Mucosa of descending colon (tissue), 3 donors: ENCODE measurements at regions not wholly inside any gene's neighbourhood (a gene's known extent, or its start where the extent isn't known, plus 50 kb on each side); places are given as distances from the start of the nearest gene placed in this dataset.
"Not testable (repeated sequence)": the region's sequence is repeated elsewhere in the genome, so short reads cannot be mapped to it uniquely, and the experiment has no call there.

Experiments
- ATAC-seq: fragments of 200-7000 bp; cut with Tn5 transposase; one replicate; pipeline ENCODE4 v1.9.1; 2020; ENCODE audit warnings: mild to moderate bottlenecking, moderate library complexity
- DNase-seq, 3 donors: peaks; one replicate each; pipeline ENCODE4 v3.0.0-alpha.2; 2020
- H3K36me3 ChIP-seq: fragments of 200-600 bp; one replicate; pipeline ENCODE4 v1.8.0; 2021; ENCODE audit warnings: low read depth, mild to moderate bottlenecking
- H3K4me1 ChIP-seq: fragments of 200-600 bp; one replicate; pipeline ENCODE4 v1.8.0; 2021; ENCODE audit warnings: low read depth, mild to moderate bottlenecking
- H3K4me3 ChIP-seq: fragments of 200-600 bp; one replicate; pipeline ENCODE4 v1.8.0; 2021; ENCODE audit warnings: mild to moderate bottlenecking
- H3K9me3 ChIP-seq: fragments of 200-600 bp; one replicate; pipeline ENCODE4 v1.8.0; 2021; ENCODE audit warnings: mild to moderate bottlenecking
- CTCF ChIP-seq: fragments of 200-600 bp; IDR thresholded peaks from one replicate; pipeline ENCODE4 v1.8.0; 2022; ENCODE audit warnings: antibody characterized with exemption, mild to moderate bottlenecking
- intact Hi-C, 2 donors: fragments of 100-400 bp; cut with DNase I in 1 of 2; cut with micrococcal nuclease in 1 of 2; formaldehyde crosslinking; loops; one replicate each; pipeline versions ENCODE4 v1.11.0 to v1.11.1; 2022; cut with DNase I, micrococcal nuclease
- donor health status: DM: no; HTN: no; CAD: no; lungs with moderate emphysema.
- donor health status: DM: no; HTN: no; CAD: no.
- donor health status: DM: no; HTN: yes; CAD: no.

GRCh38 chr1:101410048-101410878 lies 173.4 kb downstream of the S1PR1 start:
- intact Hi-C loops = no loop called here
- H3K36me3 ChIP-seq = no peaks in the 10 kb centered on the region
- no peak overlapping the region for H3K4me3 ChIP-seq
- H3K4me1 ChIP-seq = no peaks in the 10 kb centered on the region
- no peak for DNase-seq
- no peak for TF ChIP-seq CTCF
- no peaks in the 10 kb centered on the region for H3K9me3 ChIP-seq
- ATAC-seq = no peak

GRCh38 chr1:101420406-101420805 lies 183.6 kb downstream of the S1PR1 start:
- ATAC-seq (no peak), DNase-seq (no peak)
- Histone ChIP-seq H3K36me3 (no peaks in the 10 kb centered on the region), H3K9me3 (no peaks in the 10 kb centered on the region), H3K4me3 (no peak overlapping the region), H3K4me1 (no peaks in the 10 kb centered on the region)
- intact Hi-C loops = no loop called here
- no peak for TF ChIP-seq CTCF

- ATAC-seq, H3K4me1 ChIP-seq, intact Hi-C loops, H3K36me3 ChIP-seq, H3K4me3 ChIP-seq, H3K9me3 ChIP-seq, DNase-seq: not testable (repeated sequence)
Observed at GRCh38 chr1:101428083-101428482, 191.3 kb downstream of the S1PR1 start.

GRCh38 chr1:101428562-101428961 lies 191.7 kb downstream of the S1PR1 start:
- no peaks in the 10 kb centered on the region for H3K9me3 ChIP-seq
- no peak for DNase-seq
- no peak for ATAC-seq

GRCh38 chr1:101431956-101432510 lies 195.2 kb downstream of the S1PR1 start:
- TF ChIP-seq CTCF = no peak
- intact Hi-C loops = no loop called here
- ATAC-seq = no peak

More at GRCh38 chr1:101428562-101428961, 191.7 kb downstream of the S1PR1 start:
- H3K36me3 ChIP-seq = no peaks in the 10 kb centered on the region
- H3K4me3 ChIP-seq = no peak overlapping the region
- no peak for TF ChIP-seq CTCF
- no peaks in the 10 kb centered on the region for H3K4me1 ChIP-seq
- intact Hi-C loops = no loop called here

GRCh38 chr1:101435831-101436511 lies 199.2 kb downstream of the S1PR1 start:
- TF ChIP-seq CTCF = no peak
- DNase-seq (no peak), ATAC-seq (no peak)
- Histone ChIP-seq H3K9me3 (no peaks in the 10 kb centered on the region), H3K4me1 (no peaks in the 10 kb centered on the region), H3K36me3 (no peaks in the 10 kb centered on the region), H3K4me3 (no peak overlapping the region)
- intact Hi-C loops = no loop called here

More at GRCh38 chr1:101431956-101432510, 195.2 kb downstream of the S1PR1 start:
- H3K36me3 ChIP-seq = no peaks in the 10 kb centered on the region
- H3K9me3 ChIP-seq = no peaks in the 10 kb centered on the region
- DNase-seq = no peak
- H3K4me1 ChIP-seq = no peaks in the 10 kb centered on the region
- H3K4me3 ChIP-seq = no peak overlapping the region
